Central memory CD8-positive, alpha-beta T cell (primary cell): ENCODE measurements at regions not wholly inside any gene's neighbourhood (a gene's known extent, or its start where the extent isn't known, plus 50 kb on each side); places are given as distances from the start of the nearest gene placed in this dataset.
"Not testable (repeated sequence)": the region's sequence is repeated elsewhere in the genome, so short reads cannot be mapped to it uniquely, and the experiment has no call there.

Experiments
- ATAC-seq: fragments of 150-1000 bp; cut with Tn5 transposase; replicated peaks from 2 replicates; pipeline ENCODE4 v1.10.0; 2022; ENCODE audit warnings: mild to moderate bottlenecking, moderate FRiP score, moderate number of reproducible peaks; ENCODE audit not compliant: poor library complexity, severe bottlenecking; ENCODE audit errors: extremely low read depth
- DNase-seq, 2 donors: peaks; one replicate each; pipeline ENCODE4 v3.0.0; 2021; ENCODE audit warnings: low spot score in 2 of 2
- H3K27ac Mint-ChIP-seq: one replicate; pipeline ENCODE4 v1.8.0; 2022; ENCODE audit warnings: low read depth, mild to moderate bottlenecking, moderate library complexity, mixed read lengths
- H3K27me3 Mint-ChIP-seq: one replicate; pipeline ENCODE4 v1.8.0; 2022; ENCODE audit warnings: mixed read lengths
- H3K36me3 Mint-ChIP-seq: one replicate; pipeline ENCODE4 v1.8.0; 2022; ENCODE audit warnings: mild to moderate bottlenecking, moderate library complexity, mixed read lengths; ENCODE audit not compliant: insufficient read depth
- H3K4me1 Mint-ChIP-seq: one replicate; pipeline ENCODE4 v1.8.0; 2022; ENCODE audit warnings: mixed read lengths
- H3K4me3 Mint-ChIP-seq: one replicate; pipeline ENCODE4 v1.8.0; 2022; ENCODE audit warnings: mild to moderate bottlenecking, moderate library complexity, mixed read lengths
- H3K9me3 Mint-ChIP-seq: one replicate; pipeline ENCODE4 v1.8.0; 2022; ENCODE audit warnings: mixed read lengths

- Mint-ChIP-seq H3K27me3 (no peaks in the 10 kb centered on the region), H3K27ac (no peak overlapping the region), H3K4me1 (no peaks in the 10 kb centered on the region), H3K4me3 (no peak overlapping the region), H3K9me3 (no peaks in the 10 kb centered on the region), H3K36me3 (no peaks in the 10 kb centered on the region)
- ATAC-seq (no peak), DNase-seq (no peak)
Measured at GRCh38 chr4:160319221-160319867, 1216.5 kb downstream of the RAPGEF2 start.

DNA sequence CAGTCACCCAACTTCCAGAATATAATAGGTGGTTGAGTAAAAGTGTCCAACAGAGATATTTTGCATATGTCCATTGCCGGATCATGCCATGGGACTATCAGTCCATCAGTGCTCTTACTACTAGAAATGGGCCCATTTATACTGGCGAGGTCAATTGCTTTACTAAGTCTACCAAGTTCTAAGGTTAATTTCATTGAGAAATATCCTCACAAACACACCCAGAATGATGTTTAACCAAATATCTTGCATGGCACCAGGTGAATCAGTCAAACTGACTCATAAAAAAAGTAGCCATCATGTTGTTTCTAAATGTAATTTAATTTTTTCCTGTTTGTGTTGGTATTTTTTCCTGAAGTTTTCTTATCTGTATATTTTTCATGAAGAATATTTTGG lies 1217.0 kb downstream of the RAPGEF2 start:
- no peak for ATAC-seq
- DNase-seq = no peak
- no peak overlapping the region for H3K27ac Mint-ChIP-seq
- no peaks in the 10 kb centered on the region for H3K9me3 Mint-ChIP-seq
- H3K4me3 Mint-ChIP-seq = no peak overlapping the region
- H3K4me1 Mint-ChIP-seq = no peaks in the 10 kb centered on the region
- H3K27me3 Mint-ChIP-seq = no peaks in the 10 kb centered on the region
- no peaks in the 10 kb centered on the region for H3K36me3 Mint-ChIP-seq

DNA sequence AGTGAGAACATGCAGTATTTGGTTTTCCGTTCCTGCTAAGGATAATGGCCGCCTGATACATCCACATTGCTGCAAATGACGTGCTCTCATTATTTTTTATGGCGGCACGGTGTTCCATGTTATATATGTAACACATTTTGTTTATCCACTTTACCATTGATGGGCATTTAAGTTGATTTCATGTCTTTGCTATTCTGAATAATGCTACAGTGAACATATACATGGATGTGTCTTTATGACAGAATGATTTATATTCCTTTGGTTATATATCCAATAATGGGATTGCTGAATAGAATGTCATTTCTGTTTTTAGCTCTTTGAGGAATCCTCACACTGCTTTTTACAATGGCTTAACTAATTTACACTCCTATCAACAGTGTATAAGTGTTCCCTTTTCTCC lies 1223.2 kb downstream of the RAPGEF2 start:
- Mint-ChIP-seq H3K4me3 (no peak overlapping the region), H3K9me3 (no peaks in the 10 kb centered on the region), H3K27me3 (no peaks in the 10 kb centered on the region), H3K36me3 (no peaks in the 10 kb centered on the region), H3K27ac (no peak overlapping the region), H3K4me1 (no peaks in the 10 kb centered on the region)
- DNase-seq (no peak), ATAC-seq (no peak)

GRCh38 chr4:160347197-160347596 lies 1244.3 kb downstream of the RAPGEF2 start:
- DNase-seq (no peak), ATAC-seq (no peak)
- Mint-ChIP-seq H3K9me3 (peaks cover 15% of the 10 kb centered on the region), H3K36me3 (no peaks in the 10 kb centered on the region), H3K27ac (no peak overlapping the region), H3K27me3 (no peaks in the 10 kb centered on the region), H3K4me1 (no peaks in the 10 kb centered on the region), H3K4me3 (no peak overlapping the region)

DNA sequence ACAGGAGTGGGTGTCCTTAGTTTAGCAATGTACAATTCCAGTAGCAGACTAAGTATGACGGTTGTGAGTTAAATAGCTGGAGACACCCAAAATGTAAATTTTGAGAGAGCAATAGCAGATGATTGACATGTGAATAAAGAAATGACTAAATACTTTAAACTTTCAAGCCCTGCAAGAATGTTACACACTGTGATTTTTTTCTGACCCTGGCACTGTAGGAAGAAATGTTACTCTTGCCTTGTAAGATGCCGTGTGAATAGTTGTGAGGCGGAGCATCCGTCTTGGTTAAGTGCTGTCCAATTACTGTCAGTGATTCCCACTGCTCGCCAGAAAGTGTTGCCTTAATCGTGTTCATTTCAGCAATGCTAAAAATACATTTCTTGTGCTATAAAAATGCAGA lies 1248.1 kb downstream of the RAPGEF2 start:
- Mint-ChIP-seq H3K4me3 (no peak overlapping the region), H3K4me1 (no peaks in the 10 kb centered on the region), H3K27me3 (no peaks in the 10 kb centered on the region), H3K27ac (no peak overlapping the region), H3K36me3 (no peaks in the 10 kb centered on the region), H3K9me3 (peaks cover 16% of the 10 kb centered on the region)
- ATAC-seq = no peak
- no peak for DNase-seq

DNA sequence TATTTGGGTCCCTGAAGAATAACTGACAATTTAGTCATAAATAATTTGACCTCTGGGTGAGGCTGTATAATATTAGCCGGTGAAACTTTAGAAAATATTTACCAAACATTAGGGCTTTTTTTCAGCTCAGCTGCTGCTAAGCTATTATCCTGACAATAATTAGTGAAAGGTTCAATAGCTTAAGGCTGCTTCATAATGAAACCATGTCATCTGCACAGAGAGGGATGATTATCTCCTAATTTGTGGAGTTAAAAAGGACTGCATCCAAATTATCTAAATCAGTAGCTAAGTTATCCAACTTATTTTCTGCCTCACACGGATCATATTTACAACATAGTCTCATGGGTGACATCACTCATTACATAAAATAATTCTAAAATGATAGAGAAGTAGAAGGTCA lies 1249.8 kb downstream of the RAPGEF2 start:
- ATAC-seq (no peak), DNase-seq (no peak)
- peaks cover 22% of the 10 kb centered on the region for H3K9me3 Mint-ChIP-seq
- H3K4me1 Mint-ChIP-seq = no peaks in the 10 kb centered on the region
- H3K4me3 Mint-ChIP-seq = no peak overlapping the region
- H3K27ac Mint-ChIP-seq = no peak overlapping the region
- no peaks in the 10 kb centered on the region for H3K27me3 Mint-ChIP-seq
- no peaks in the 10 kb centered on the region for H3K36me3 Mint-ChIP-seq

DNA sequence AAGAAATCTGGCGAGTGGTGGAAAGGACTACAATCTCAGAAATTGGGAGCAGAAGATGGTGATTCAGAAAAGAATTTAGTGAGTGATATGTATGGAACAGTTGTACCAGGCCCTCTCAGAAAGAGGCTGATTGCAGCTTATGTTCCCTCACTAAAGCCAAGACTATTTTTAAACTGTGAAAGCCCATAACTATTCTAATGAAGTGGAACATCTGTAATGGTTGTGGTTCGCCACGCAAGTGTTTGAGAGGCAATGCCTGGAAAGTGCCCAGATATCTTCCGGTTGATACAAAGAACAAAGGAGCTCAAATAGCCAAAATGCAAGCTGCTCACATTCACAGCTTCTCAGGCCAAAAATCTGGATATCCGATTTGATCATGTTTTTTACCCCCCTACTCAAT lies 1250.7 kb downstream of the RAPGEF2 start:
- no peaks in the 10 kb centered on the region for H3K27me3 Mint-ChIP-seq
- DNase-seq (no peak), ATAC-seq (no peak)
- H3K4me3 Mint-ChIP-seq = no peak overlapping the region
- peaks cover 19% of the 10 kb centered on the region for H3K9me3 Mint-ChIP-seq
- H3K4me1 Mint-ChIP-seq = no peaks in the 10 kb centered on the region
- H3K36me3 Mint-ChIP-seq = no peaks in the 10 kb centered on the region
- H3K27ac Mint-ChIP-seq = no peak overlapping the region

- H3K4me3 Mint-ChIP-seq = no peak overlapping the region
- DNase-seq (no peak), ATAC-seq (no peak)
- H3K9me3 Mint-ChIP-seq = peaks cover 25% of the 10 kb centered on the region
- no peak overlapping the region for H3K27ac Mint-ChIP-seq
- H3K4me1 Mint-ChIP-seq = no peaks in the 10 kb centered on the region
- no peaks in the 10 kb centered on the region for H3K36me3 Mint-ChIP-seq
- no peaks in the 10 kb centered on the region for H3K27me3 Mint-ChIP-seq
Measured at GRCh38 chr4:160362478-160362877, 1259.6 kb downstream of the RAPGEF2 start.

DNA sequence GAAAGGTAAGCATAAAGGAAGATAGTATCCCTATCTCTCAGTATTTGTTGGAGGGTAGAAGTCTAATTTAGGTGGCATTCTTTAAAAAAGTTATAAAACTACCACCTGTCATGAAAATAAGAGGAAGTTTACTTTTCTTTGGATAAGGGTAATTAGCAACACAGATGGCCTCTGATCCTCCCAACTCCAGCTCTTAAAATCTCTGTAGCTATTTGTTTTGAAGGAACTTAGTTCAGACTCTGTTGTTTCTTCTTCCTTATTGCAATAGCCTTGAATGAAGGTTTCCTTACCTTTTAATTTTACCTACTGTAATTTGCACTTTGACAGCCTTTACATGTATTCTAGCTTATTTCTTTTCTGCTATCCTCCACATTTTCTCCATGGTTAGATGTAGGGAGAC lies 1261.3 kb downstream of the RAPGEF2 start:
- Mint-ChIP-seq H3K36me3 (no peaks in the 10 kb centered on the region), H3K9me3 (peaks cover 31% of the 10 kb centered on the region), H3K4me1 (no peaks in the 10 kb centered on the region), H3K27ac (no peak overlapping the region), H3K4me3 (no peak overlapping the region), H3K27me3 (no peaks in the 10 kb centered on the region)
- DNase-seq (no peak), ATAC-seq (no peak)

DNA sequence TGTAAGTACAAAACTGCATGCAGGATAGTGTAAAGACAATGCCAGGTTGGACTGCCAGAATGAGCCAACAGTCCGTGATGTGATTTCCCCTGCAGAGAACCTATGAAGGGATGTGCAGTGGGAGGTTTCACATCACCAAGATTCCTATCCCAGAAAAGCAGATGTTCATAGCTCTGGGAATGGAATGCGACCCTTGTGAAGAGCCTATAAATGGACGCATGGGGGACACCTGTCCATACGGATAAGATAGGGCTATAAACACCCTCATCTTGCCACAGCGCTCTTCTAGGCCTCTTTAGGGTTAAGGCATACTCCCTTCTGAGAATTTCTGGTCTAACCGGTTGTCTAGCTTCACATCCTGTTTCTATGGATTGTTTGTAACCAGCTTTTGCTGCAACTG lies 1261.8 kb downstream of the RAPGEF2 start:
- H3K4me3 Mint-ChIP-seq, ATAC-seq, H3K4me1 Mint-ChIP-seq, DNase-seq, H3K36me3 Mint-ChIP-seq, H3K27ac Mint-ChIP-seq, H3K27me3 Mint-ChIP-seq: not testable (repeated sequence)
- peaks cover 31% of the 10 kb centered on the region for H3K9me3 Mint-ChIP-seq

DNA sequence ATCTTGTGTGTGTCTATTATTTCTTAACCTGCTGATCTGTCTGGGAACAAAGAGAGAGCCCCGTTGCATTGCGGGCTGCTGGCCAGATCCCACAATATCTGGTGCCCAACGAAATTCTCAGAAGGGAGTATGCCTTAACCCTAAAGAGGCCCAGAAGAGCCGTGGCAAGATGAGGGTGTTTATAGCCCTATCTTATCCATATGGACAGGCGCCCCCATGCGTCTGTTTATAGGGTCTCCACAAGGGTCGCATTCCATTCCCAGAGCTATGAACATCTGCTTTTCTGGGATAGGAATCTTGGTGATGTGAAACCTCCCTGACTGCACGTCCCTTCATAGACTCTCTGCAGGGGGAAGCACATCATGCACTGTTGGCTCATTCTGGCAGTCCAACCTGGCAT lies 1262.5 kb downstream of the RAPGEF2 start:
- not testable (repeated sequence) for H3K4me1 Mint-ChIP-seq, H3K27ac Mint-ChIP-seq, DNase-seq, H3K27me3 Mint-ChIP-seq, ATAC-seq, H3K36me3 Mint-ChIP-seq, H3K4me3 Mint-ChIP-seq
- peaks cover 37% of the 10 kb centered on the region for H3K9me3 Mint-ChIP-seq

GRCh38 chr4:160370046-160370445 lies 1267.2 kb downstream of the RAPGEF2 start:
- ATAC-seq = no peak
- H3K27me3 Mint-ChIP-seq = no peaks in the 10 kb centered on the region
- no peak overlapping the region for H3K27ac Mint-ChIP-seq
- H3K36me3 Mint-ChIP-seq = no peaks in the 10 kb centered on the region
- H3K4me3 Mint-ChIP-seq = no peak overlapping the region
- no peaks in the 10 kb centered on the region for H3K4me1 Mint-ChIP-seq
- H3K9me3 Mint-ChIP-seq = peaks cover 18% of the 10 kb centered on the region
- DNase-seq = no peak

DNA sequence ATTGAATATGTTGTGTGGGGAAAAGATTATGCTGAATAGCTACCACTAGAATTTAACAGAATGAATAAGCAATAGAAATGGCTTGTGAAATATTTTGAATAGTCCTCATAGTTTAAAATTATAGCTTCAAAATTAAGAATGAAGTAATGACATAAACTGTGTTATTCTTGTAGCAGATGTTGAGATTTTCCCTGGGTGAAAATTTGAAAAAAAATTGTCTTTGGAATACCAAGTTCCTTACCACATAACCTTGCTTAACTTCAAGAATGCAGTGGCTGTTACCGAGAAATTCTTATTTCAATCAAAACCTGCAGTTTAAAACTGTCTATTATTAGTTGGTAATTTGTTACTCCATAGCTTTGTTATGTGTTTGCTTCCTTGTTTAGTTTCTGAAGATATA lies 1268.6 kb downstream of the RAPGEF2 start:
- no peaks in the 10 kb centered on the region for H3K27me3 Mint-ChIP-seq
- DNase-seq (no peak), ATAC-seq (no peak)
- no peak overlapping the region for H3K4me3 Mint-ChIP-seq
- peaks cover 13% of the 10 kb centered on the region for H3K9me3 Mint-ChIP-seq
- no peak overlapping the region for H3K27ac Mint-ChIP-seq
- H3K4me1 Mint-ChIP-seq = no peaks in the 10 kb centered on the region
- H3K36me3 Mint-ChIP-seq = no peaks in the 10 kb centered on the region

- Mint-ChIP-seq H3K4me1 (no peaks in the 10 kb centered on the region), H3K9me3 (peaks cover 13% of the 10 kb centered on the region), H3K27me3 (no peaks in the 10 kb centered on the region), H3K27ac (no peak overlapping the region), H3K4me3 (no peak overlapping the region), H3K36me3 (no peaks in the 10 kb centered on the region)
- ATAC-seq (no peak), DNase-seq (no peak)
Measured at GRCh38 chr4:160372390-160372789, 1269.5 kb downstream of the RAPGEF2 start.
